Activated T-cell treated with anti-CD3 and anti-CD28 coated beads for 24 hours (primary cell): ENCODE measurements at regions not wholly inside any gene's neighbourhood (a gene's known extent, or its start where the extent isn't known, plus 50 kb on each side); places are given as distances from the start of the nearest gene placed in this dataset.
"Not testable (repeated sequence)": the region's sequence is repeated elsewhere in the genome, so short reads cannot be mapped to it uniquely, and the experiment has no call there.

Experiments used
- DNase-seq: peaks from one replicate; pipeline ENCODE4 v3.0.0-alpha.2; 2020; ENCODE audit warnings: low read depth

DNA sequence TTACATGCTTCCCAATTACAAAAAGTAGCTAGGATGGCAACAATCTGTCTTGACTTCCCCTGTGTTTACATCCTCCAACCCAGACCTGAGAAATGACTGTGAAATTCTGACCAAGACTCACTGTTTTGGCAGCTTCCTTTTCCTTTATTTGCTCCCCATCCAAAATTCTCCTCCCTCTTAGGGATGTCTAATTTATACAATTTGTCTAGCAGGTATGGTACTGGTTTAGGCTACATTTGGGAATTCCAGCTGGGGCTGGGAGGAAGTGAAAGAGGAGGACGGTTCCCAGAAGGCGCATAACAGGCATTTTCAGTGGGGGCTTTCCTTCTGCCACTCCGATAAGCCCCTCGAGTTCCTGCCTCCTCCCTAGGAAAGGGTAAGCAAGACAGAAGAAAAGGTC lies 231.5 kb upstream of the BTBD3 start:
- DNase-seq, result no peak

DNA sequence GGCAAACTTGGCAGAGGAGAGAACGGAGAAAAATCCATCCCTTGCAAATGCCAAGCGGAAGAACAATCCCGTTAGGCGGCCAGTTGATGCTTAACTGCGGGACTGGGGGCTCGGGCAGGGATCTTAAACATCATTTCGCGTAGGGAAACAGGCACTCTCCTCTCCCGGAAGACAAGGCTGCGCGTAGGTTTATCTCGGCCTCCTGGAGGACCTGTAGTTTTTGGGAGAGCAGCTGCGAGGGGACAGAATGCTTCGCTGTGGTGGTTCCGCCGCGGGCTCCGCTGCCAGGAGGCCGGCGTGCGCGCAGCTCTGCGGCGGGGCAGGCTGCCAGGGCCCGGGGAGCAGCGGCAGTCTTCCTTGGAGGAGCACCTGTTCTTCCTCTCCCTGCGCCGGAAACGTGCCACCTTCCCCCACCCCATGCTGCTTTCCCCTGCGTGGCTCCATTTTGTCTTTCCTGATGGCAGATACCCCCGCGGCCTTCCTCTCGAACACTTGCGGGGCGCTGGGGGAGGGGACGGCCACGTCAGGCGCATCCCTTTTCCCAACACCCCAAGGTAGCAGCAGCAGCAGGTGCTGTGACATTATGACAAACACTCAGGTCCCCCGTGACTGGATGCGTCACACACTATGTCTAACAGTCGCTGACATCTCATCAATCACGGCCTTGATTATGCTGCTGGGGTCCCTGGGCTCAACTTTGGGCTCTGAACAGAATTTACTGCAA lies 230.7 kb upstream of the BTBD3 start:
- DNase-seq, result no peak

GRCh38 chr20:11687546-11688292 lies 230.0 kb upstream of the BTBD3 start:
- no peak for DNase-seq

- DNase-seq, result no peak
These were observed 228.4 kb upstream of the BTBD3 start for GRCh38 chr20:11689262-11689661.

- no peak for DNase-seq
These were observed 225.9 kb upstream of the BTBD3 start for GRCh38 chr20:11691766-11692165.

- no peak for DNase-seq
These were observed 225.1 kb upstream of the BTBD3 start for GRCh38 chr20:11692567-11692966.

- DNase-seq, result no peak
These were observed 223.2 kb upstream of the BTBD3 start for GRCh38 chr20:11694467-11694866.

- DNase-seq, result no peak
These were observed 220.6 kb upstream of the BTBD3 start for GRCh38 chr20:11697055-11697454.

DNA sequence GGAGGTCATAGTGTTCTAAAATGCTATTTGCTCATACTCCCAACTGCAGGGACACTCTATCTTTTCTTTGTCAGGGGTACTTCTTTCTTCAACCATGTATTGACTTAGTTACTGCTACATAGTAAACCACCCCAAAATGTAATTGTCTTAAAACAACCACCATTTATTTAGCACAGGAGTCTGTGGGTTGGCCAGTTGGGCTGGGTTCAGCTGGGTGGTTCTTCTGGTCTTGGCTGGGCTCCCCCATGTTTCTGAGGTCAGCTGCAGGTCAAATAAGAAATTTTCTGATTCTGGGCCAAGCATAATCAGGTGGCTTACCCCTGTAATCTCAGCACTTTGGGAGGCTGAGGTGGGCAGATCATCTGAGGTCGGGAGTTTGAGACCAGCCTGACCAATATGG lies 220.0 kb upstream of the BTBD3 start:
- no peak for DNase-seq

DNA sequence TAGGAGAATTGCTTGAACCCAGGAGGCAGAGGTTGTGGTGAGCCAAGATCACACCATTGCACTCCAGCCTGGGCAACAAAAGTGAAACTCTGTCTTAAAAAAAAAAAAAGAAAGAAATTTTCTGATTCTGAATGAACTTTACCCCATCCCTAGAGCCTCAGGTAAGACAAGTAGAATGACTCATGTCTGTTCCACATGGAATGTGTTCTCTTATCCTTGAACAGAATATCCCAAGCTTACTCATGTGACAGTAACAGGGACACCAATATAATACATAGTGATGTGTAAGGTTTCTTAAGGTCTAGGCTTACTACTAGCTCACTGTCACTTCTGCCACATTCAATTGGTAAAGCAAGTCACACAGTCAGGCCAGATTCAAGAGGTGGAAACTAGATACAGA lies 219.6 kb upstream of the BTBD3 start:
- DNase-seq, result no peak

GRCh38 chr20:11700831-11701230 lies 216.9 kb upstream of the BTBD3 start:
- DNase-seq, result no peak

- no peak for DNase-seq
These were observed 214.8 kb upstream of the BTBD3 start for GRCh38 chr20:11702721-11703518.

DNA sequence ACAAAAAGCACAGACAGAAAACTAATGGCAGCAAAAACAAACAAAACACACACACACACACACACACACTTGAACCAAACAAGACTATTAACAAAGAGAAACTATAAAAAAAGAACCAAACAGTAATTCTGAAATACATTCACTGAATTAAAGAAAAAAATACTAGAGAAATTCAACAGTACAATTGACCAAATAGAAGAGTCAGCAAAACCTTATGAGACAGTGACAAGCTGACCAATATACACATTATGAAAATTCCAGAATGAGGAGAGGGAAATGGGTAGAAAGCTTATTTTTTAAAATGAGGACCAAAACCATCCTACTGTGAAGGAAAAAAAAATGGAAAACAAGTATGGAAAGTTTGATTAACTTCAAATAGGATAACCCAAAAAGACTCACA lies 212.2 kb upstream of the BTBD3 start:
- DNase-seq, result no peak

- not testable (repeated sequence) for DNase-seq
These were observed 209.5 kb upstream of the BTBD3 start for GRCh38 chr20:11708223-11708622.

- DNase-seq, result no peak
These were observed 206.5 kb upstream of the BTBD3 start for GRCh38 chr20:11711214-11711613.

- no peak for DNase-seq
These were observed 205.0 kb upstream of the BTBD3 start for GRCh38 chr20:11712639-11713160.

GRCh38 chr20:11714886-11715285 lies 202.8 kb upstream of the BTBD3 start:
- no peak for DNase-seq

DNA sequence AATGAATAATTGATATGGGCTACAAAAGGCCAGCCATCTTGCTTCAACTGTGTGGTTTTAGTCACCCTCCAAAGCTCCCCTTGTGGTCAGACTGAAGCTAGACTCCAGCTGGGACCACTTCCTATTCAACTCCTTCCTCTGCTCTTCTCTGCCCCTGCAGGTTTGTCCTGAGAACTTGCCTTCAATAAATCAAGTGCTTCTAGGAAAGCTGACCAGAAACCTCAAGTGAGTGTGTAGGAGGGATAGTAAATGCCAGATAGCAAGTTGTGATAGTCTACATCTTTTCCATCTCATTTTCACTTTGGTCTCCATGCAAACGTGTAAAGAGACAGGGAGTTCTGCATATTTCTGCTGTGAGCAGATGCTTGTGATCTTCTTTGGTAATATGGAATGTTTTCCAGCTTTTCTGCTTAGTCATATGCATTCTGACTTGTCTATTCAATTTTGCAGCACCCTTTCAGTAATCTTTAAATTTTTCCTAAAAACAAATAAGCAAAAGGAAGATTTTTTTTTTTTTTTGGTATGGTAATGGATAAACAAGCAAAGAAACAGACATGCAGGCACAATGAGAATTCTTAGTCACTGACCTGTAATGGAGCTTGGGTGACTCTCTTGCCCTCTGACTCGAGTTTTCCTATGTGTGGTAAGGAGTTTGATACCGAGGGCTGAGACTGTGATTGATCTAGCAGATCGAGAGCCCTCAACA lies 201.3 kb upstream of the BTBD3 start:
- no peak for DNase-seq

GRCh38 chr20:11716945-11717248 lies 200.8 kb upstream of the BTBD3 start:
- DNase-seq, result no peak

- no peak for DNase-seq
These were observed 200.1 kb upstream of the BTBD3 start for GRCh38 chr20:11717562-11717961.

DNA sequence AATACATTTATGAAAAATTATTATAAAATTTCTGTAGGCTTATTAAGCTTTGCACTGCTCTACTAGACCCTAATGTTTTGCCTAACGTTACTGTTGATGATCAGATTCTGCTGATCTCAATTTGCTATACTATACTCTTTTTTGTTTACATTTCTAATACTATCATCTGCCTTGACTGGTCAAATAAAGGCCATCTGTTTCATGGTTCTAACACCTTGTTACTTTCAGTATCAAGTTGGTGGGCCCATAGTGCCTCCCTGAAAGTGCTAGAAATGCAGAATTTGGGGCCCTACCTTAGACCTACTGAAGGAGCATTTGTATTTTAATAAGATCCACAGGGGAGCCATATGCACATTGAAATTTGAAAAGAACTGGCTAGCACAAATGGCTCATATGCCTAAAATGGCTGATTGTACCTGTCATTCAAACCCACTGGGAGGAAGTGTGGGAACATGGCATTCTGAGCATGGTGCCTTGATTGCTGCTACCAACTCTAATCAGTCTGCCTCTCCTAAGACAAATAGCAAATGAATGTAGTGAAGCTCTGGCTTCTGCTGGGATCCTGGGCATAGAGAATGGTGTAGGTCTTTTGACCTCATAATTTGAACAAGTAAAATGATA lies 199.1 kb upstream of the BTBD3 start:
- no peak for DNase-seq

GRCh38 chr20:11719153-11719552 lies 198.5 kb upstream of the BTBD3 start:
- DNase-seq, result no peak
